NCI-H1417 (cell line): ENCODE measurements at regions not wholly inside any gene's neighbourhood (a gene's known extent, or its start where the extent isn't known, plus 50 kb on each side); places are given as distances from the start of the nearest gene placed in this dataset.

Source experiments
- DNase-seq, 3 experiments: peaks; one replicate each; lab custom pipeline; 2025; lab: John Stamatoyannopoulos, UW

DNA sequence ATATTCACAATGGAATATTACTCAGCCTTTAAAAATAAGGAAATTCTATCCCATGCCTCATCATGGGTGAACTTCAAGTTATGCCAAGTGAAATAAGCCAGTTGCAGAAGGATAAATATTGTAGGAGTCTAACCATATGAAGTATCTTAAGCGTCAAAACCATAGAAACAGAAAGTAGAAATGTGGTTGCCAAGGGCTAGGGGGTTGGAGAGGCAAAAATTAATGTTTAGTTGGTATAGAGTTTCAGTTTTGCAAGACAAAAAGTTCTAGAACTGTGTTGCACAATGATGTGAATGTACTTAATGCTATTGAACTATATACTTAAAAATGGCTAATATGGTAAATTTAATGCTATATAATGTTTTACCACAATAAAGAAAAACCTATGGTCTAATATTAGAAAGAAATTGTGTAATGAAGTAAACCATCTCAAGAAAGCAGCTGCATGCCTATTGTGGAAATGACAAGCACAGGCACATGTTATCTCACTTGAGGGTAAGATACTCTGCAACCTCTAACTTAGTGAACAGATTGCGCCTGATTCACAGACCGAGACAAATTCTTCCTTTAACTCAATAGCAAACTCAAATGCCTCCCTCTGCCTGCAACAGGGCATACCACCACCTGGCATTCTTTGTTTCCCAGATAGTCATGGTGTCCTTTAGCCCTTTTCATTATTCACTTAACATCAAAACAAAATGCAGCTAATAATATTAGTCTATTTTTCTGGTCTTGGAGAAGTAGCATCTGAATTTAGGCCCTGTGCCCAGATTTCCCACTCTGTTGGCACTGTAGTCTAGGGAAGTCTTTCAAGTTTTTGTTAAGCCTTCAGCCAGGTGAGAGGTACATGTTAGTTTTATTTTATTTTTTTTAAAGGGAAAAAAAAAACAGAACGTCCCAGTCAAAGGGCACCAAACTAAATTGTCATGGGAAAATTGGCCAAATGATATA lies 80.2 kb upstream of the ACP3 start:
- DNase-seq, result no peak

- no peak for DNase-seq
Measured at GRCh38 chr3:132237652-132238032, 79.6 kb upstream of the ACP3 start.

GRCh38 chr3:132239587-132239986 lies 77.6 kb upstream of the ACP3 start:
- no peak for DNase-seq

DNA sequence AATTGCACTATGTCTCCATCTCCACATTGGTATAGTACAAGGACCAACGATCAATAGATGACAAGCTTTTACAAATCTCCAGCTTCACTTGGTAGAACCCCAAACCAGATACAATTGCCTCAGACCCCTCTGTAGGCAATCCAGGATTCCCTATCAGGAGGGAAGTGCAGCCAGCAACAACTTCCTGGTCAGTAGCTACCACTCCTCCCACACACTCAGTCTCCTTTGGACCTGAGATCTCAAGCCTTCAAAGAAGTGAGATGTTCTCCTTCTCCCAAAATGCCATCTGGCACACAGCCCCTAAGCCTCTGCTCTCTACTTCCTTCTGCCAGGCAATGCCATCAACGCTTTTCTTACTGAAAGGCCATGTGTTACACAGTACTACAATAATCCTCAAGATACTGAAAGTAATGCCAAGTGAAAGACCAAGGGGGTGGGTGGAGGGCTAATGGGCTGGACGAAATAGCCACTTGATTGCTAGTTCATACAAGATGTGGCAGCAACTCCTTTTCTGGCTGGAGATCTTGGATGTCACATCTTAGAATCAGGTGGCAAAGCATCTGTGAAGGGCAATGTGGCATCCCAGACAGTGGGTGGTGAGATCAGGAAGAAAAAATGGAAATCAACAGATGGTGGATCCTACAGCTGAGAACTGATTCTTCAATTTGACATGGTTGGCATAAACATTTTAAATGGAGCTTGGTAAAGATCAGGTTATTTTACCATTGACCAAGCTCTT lies 75.3 kb upstream of the ACP3 start:
- no peak for DNase-seq

GRCh38 chr3:132242790-132243189 lies 74.4 kb upstream of the ACP3 start:
- no peak for DNase-seq

- no peak for DNase-seq
Measured at GRCh38 chr3:132245552-132246142, 71.6 kb upstream of the ACP3 start.

- DNase-seq, result no peak
Measured at GRCh38 chr3:132246212-132246611, 71.0 kb upstream of the ACP3 start.

DNA sequence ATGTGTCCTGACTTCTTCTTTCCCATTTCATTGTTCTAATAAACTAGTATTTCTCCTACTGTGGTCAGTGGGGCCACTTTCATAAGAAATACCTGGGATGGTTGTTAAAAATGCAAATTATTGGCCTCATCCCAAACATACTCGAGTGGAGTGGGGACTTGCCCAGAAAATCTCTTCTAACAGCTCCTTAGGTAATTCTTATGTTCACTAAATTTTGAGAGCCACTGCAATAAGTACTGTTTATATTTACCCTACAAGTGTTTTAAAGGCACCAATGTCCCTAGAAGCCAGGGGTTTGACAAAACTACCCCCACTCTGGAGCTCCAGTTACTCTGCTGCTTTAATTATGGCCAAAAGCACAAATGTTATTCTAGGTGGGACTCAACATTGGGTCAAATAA lies 70.0 kb upstream of the ACP3 start:
- DNase-seq, result no peak

DNA sequence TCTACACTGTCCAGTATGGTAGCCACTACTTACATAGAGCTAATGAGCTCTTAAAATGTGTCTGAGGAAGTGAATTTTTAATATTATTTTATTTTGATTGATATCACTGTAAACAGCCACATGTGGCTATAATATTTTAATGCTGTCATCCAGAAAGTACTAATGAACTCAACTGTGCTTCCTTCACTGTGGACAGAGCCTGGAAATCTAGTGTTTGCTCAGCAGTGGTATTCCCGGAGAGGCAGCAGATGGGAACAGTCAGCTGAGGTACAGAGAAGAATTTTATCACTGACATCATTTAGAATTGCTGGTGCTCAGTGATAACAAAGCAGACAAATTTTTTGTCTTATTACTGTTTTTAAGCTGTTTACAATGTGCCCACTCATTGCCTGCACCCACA lies 68.7 kb upstream of the ACP3 start:
- peak in 1 of 3 experiments; percentile 23 for DNase-seq

- DNase-seq, result peak in 2 of 3 experiments; percentile 27 to 67
Measured at GRCh38 chr3:132253262-132253878, 63.8 kb upstream of the ACP3 start.

DNA sequence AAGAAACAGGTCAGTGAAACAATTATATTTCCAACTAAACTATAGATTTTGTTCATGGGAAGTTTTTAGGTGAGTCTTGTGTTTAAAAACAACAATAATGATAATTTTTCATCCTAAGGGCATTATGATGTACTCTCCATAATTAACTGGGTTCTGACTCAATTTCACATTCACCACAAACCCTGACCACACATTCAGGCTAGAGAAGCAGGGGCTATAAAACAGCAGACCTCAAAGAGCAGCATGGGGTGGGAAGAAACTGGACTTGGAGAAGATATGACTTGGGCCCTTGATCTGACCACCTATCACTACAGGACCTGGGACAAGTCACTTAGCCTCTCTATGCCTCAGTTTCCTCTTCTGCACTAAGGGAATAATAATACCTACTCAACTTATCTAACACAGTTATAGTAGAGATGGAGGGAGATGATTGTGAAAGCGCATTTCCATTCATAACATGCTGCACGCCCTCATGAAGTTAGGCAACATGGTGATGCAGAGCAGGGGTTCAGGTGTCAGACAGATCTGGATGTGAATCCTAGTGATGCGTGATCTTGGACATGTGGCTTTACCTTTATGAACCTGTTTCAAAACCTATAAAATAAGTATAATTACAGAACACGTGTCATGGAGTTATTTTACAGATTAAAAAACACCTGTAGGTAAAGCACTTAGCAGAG lies 63.0 kb upstream of the ACP3 start:
- no peak for DNase-seq

- peak in 1 of 3 experiments; percentile 42 for DNase-seq
Measured at GRCh38 chr3:132255041-132255745, 62.0 kb upstream of the ACP3 start.

DNA sequence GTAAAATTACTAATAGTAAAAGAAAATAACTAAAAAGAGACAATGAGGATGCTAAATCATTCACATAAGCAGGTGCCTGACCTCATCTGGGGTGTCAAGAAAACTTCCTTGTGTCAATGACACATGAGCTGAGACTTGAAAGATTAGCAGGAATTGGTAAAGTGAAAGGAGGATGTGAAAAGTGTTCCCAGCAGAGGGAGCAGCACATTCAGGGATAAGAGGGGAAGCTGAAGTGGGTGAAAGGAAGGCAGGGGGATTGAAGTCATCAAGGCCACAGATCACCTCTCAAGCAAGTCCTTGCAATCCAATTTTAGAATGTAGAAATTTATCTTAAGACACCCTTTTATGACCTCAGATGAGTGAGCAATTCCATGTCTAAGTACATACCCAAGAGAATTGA lies 60.2 kb upstream of the ACP3 start:
- peak in 2 of 3 experiments; percentile 25 to 73 for DNase-seq

GRCh38 chr3:132261506-132261905 lies 55.7 kb upstream of the ACP3 start:
- no peak for DNase-seq

DNA sequence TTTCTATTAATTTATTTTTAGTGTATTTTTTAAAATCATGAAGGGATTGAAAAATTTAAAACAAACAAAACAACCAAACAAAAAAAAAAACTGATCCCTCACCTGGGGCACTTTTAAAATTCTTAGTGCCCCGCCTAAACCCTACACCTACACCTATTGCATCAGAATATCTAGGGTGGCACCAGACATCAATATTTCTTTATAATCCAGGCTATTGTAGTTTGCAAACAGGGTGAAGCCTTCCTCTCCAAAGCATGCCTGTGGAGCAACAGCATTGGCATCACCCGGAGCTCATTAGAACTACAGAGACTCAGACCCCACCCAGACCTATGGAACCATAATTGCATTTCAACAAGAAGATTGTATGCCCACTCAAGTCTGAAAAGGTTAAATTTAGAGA lies 54.9 kb upstream of the ACP3 start:
- DNase-seq, result no peak

GRCh38 chr3:132262956-132263355 lies 54.3 kb upstream of the ACP3 start:
- DNase-seq, result no peak

- DNase-seq, result no peak
Measured at GRCh38 chr3:132265028-132265427, 52.2 kb upstream of the ACP3 start.

DNA sequence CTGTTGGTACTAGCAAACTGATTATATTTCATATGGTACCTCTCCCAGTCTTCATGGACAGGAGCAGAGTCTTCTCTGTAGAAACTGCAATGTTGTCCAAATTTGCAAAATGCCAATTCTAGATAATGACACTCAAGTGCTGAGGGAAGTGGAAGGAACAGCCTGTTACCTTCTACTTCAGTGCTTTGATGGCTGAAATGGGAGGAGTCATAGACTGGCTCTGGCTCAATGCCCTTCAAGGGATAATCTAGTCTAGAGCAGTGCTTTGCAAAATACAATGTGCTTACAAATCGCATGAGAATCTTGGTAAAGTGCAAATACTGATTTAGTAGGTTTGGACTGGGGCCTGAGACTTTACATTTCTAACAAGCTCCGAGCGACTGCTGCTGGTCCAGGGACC lies 51.7 kb upstream of the ACP3 start:
- DNase-seq, result no peak

- DNase-seq, result peak in 1 of 3 experiments; percentile 41
Measured at GRCh38 chr3:132267391-132267993, 49.7 kb upstream of the ACP3 start.
